HCT116 (cell line): ENCODE measurements at regions not wholly inside any gene's neighbourhood (a gene's known extent, or its start where the extent isn't known, plus 50 kb on each side); places are given as distances from the start of the nearest gene placed in this dataset.

Experiments used
- CTCF ChIP-seq, 3 experiments: fragments of 200-600 bp in 1 of 3; sonication (generic) in 1 of 3; IDR thresholded peaks in 2 of 3; conservative IDR thresholded peaks in 1 of 3; 2 replicates each; pipeline ENCODE4 v1.5.1; 2012 to 2017; ENCODE audit warnings: low read depth in 2 of 3, low read length in 2 of 3, antibody characterized with exemption in 1 of 3, borderline replicate concordance in 1 of 3, control low read depth in 1 of 3, mild to moderate bottlenecking in 1 of 3, mixed read lengths in 1 of 3, mixed run types in 1 of 3, moderate library complexity in 1 of 3; ENCODE audit not compliant: insufficient read depth in 1 of 3
- TCF7L2 ChIP-seq: IDR thresholded peaks from 2 replicates; pipeline ENCODE4 v1.7.0; 2011; ENCODE audit warnings: borderline replicate concordance, inconsistent platforms; ENCODE audit not compliant: insufficient read depth, insufficient read length; ENCODE audit errors: extremely low read depth
- ZNF274 ChIP-seq: fragments of 200-500 bp; sonication (Bioruptor generic); IDR thresholded peaks from 2 replicates; pipeline ENCODE4 v1.6.1; 2014; ENCODE audit warnings: mild to moderate bottlenecking, low read depth, low read length, inconsistent platforms

GRCh38 chr2:33650171-33650570 is 51.1 kb upstream of the FAM98A start:
- no peak for TF ChIP-seq ZNF274
- no peak for TF ChIP-seq TCF7L2
- TF ChIP-seq CTCF (IDR thresholded peaks at IDR 0.05 in 2 of 3, conservative IDR thresholded peaks at IDR 0.05 in 1 of 3; ENCODE audit: borderline replicate concordance in 1 of 3, insufficient read depth in 1 of 3, low read depth in 2 of 3, low read length in 2 of 3), result no peak
